Activated T-cell treated with anti-CD3 and anti-CD28 coated beads, Interleukin-2, amount 50 U/mL, for 4 hours (primary cell): ENCODE measurements at regions not wholly inside any gene's neighbourhood (a gene's known extent, or its start where the extent isn't known, plus 50 kb on each side); places are given as distances from the start of the nearest gene placed in this dataset.
"Not testable (repeated sequence)": the region's sequence is repeated elsewhere in the genome, so short reads cannot be mapped to it uniquely, and the experiment has no call there.

Experiments
- ATAC-seq, 2 donors: fragments of 200-7000 bp; cut with Tn5 transposase; one replicate each; pipeline ENCODE4 v1.10.0; 2021
- DNase-seq: peaks from one replicate; pipeline ENCODE4 v3.0.0-alpha.2; 2020
- H3K27me3 Mint-ChIP-seq: one replicate; pipeline ENCODE4 v1.8.0; 2021; ENCODE audit warnings: low read depth, mixed read lengths
- H3K36me3 Mint-ChIP-seq: one replicate; pipeline ENCODE4 v1.8.0; 2022; ENCODE audit warnings: mixed read lengths; ENCODE audit not compliant: insufficient read depth
- H3K4me1 Mint-ChIP-seq: one replicate; pipeline ENCODE4 v1.8.0; 2021; ENCODE audit warnings: low read depth, mixed read lengths
- H3K4me3 Mint-ChIP-seq: one replicate; pipeline ENCODE4 v1.8.0; 2021; ENCODE audit warnings: mild to moderate bottlenecking, moderate library complexity, mixed read lengths
- H3K9me3 Mint-ChIP-seq: one replicate; pipeline ENCODE4 v1.8.0; 2021; ENCODE audit warnings: mixed read lengths

DNA sequence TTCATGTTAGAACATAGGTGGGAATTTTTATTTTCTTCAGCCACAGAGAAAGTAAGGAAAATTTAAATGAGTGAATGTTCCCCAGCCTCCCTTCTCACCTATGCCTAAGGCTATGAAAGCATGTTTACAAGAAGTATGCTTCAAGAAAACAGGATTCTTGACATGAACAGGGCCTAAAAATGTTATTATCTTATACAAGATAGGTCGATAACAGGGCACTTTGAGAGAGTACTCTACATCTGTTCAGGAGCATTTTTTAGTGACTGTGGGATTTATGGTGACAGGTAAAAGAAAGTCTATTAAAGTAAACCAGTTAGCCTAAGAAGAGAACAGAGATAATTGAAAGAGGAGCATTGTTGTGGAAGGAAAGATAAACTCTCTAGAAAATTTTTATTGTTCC, 222.9 kb upstream of the DAAM1 start:
- H3K9me3 Mint-ChIP-seq: no peaks in the 10 kb centered on the region
- no peak for ATAC-seq
- no peak overlapping the region for H3K4me3 Mint-ChIP-seq

DNA sequence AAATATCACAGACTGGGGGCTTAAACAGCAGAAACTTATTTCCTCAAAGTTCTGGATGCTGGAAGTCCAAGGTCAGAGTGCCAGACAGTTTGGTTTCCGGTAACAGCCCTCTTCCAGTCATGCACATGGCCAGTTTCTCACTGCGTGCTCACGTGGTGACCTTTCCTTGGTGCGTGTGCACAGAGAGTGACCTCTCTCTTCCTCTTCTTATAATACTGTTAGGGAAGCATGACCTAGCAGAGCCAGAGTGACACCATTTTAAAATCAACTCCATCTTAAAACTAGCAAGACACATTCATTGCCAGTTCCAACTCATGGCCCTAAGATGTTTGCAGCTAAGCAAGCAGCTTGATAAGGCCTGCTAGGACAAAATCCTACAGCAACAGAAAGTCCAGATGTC, 221.5 kb upstream of the DAAM1 start:
- Mint-ChIP-seq H3K4me3 (no peak overlapping the region), H3K4me1 (no peaks in the 10 kb centered on the region), H3K9me3 (no peaks in the 10 kb centered on the region), H3K36me3 (no peaks in the 10 kb centered on the region), H3K27me3 (peaks cover 3% of the 10 kb centered on the region)
- no peak for ATAC-seq
- no peak for DNase-seq

More for the DNA sequence above, 222.9 kb upstream of the DAAM1 start:
- Mint-ChIP-seq H3K4me1 (no peaks in the 10 kb centered on the region), H3K27me3 (peaks cover 3% of the 10 kb centered on the region), H3K36me3 (no peaks in the 10 kb centered on the region)
- DNase-seq: no peak

DNA sequence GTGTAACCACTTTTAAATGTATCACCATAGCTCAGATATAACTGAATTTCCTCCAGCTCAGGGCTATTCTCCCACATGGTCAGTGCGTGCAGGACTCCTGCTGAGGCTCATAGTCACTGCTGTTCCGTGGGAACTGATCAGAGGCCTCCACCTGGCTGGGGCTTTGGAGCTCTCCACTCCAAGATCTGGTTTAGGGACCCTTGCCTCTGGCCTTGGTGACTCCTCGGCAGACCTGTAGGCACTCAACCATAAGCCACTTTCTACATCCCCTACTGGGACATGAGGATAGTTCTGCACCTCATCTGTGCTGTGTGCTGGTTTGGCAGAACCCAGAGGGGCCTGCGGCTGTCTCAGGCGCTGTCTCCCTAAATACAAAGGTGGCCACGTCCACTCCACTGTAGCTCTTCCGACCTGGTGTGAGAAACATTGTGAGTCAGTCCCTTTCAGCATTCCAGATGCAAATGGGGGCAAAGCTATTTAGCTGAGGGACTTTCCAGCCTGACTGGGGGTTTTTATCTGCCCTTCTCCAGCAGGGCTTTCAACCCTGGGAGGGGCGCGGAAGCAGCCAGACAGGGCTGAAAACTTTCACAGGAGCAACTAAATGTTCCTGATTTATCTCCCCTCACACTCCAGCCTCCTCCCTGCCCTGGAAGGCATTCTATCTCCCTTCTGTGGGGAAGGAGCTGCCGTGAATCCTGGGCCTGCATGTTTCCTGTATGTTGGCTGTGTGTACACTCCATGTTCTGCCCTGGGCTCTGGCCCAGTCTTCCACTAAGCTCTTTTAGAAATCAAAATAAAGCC, 218.3 kb upstream of the DAAM1 start:
- H3K4me3 Mint-ChIP-seq: no peak overlapping the region
- DNase-seq: no peak
- no peaks in the 10 kb centered on the region for H3K36me3 Mint-ChIP-seq
- no peaks in the 10 kb centered on the region for H3K9me3 Mint-ChIP-seq
- H3K27me3 Mint-ChIP-seq: no peaks in the 10 kb centered on the region
- no peak for ATAC-seq
- H3K4me1 Mint-ChIP-seq: no peaks in the 10 kb centered on the region

DNA sequence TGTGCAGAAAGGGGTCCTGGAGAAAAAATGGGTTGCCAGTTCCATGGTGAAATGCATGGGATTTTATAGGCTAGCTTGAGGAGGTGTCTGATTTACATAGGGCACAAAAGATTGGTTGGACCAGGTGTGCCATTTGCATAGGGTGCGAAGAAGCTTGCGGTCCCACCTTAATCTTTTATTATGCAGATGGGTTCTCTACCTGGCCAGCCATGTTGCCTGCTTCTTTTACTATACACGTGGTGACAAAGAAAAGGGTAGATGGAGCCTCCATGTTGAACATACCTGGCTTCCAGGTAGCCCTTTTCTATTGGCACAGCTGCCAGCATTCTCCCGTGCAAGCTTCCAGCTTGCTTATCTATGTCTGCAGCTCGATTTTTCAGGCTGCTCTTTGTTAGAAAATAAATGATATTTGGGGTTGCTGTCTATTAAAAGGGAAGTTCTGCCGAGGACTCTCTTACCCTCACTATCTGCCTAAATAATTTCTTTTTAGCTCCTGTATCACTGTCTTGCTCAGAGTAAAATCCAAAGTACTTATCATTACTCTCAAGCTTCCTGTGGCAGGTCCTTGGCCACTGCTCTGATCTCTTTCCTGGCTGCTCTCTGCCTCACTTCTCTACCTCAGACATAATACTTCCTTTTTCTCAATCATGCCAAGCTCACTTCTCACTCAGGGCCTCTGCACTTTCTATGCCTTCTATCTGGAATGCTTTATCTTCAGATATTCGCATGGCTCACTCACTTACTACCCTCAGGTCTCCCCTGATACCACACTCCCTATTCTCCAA, 216.0 kb upstream of the DAAM1 start:
- Mint-ChIP-seq H3K36me3 (no peaks in the 10 kb centered on the region), H3K4me1 (no peaks in the 10 kb centered on the region), H3K4me3 (no peak overlapping the region), H3K27me3 (no peaks in the 10 kb centered on the region), H3K9me3 (no peaks in the 10 kb centered on the region)
- ATAC-seq (no peak), DNase-seq (no peak)

DNA sequence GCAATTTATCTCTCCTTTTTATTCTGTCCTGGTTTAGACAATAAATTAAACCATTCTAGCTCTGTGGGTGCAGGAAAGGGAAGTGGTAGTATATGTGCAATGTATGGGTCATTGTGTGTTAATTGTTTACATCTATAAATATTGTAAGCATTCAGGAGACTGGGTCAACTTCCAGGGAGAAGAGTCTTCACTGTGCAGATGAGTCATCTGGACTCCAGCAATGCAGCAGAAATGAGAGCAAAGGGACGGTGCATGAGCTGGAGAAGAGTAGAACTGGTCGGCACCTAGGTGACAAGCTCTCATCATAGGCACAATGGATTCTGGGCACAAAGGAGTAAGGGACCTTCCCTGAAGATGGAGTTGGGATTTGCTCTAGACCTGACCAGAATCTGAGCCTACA, 211.1 kb upstream of the DAAM1 start:
- no peak for DNase-seq
- Mint-ChIP-seq H3K36me3 (no peaks in the 10 kb centered on the region), H3K9me3 (no peaks in the 10 kb centered on the region), H3K4me1 (no peaks in the 10 kb centered on the region), H3K4me3 (no peak overlapping the region), H3K27me3 (no peaks in the 10 kb centered on the region)
- ATAC-seq: no peak

DNA sequence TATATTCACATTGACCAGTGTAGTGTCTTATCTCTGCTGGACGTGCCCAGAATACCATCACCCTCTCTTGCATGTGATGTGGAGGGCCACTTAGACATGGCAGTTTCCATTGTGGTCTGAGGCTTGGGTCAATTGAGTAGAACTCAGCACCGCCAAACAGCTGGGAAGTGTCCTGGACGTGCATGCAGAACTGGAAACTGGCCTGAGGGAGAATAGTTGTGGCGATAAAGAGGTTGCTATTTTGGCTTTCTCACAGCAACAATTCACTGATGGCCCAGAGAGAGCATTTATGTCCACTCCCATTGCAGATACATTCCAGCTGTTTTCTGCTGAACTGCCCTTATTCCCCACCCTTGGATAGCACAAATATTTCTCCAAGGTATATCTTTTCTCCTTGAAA, 210.1 kb upstream of the DAAM1 start:
- H3K4me3 Mint-ChIP-seq: no peak overlapping the region
- H3K9me3 Mint-ChIP-seq: no peaks in the 10 kb centered on the region
- H3K27me3 Mint-ChIP-seq: no peaks in the 10 kb centered on the region
- no peak for DNase-seq
- no peaks in the 10 kb centered on the region for H3K36me3 Mint-ChIP-seq
- H3K4me1 Mint-ChIP-seq: no peaks in the 10 kb centered on the region
- ATAC-seq: no peak

DNA sequence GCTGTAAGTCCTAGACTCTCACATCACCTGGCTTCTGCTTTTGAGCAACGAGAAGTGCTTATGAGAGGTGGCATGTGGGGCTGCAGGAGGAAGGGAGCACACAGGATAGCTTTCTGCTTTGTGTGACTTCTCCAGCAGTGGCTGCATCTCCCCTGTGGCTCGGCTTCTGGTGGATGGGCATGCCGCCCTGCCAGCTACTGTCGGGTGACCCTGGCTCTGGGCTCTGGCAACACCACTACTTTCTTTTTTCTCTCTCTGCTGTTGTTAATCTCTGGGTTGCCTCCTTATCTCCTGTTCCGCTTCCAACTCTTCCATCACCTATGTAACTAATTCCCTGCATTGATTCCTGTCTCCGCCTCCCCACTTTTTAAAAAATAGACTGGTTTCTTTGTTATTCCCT, 209.1 kb upstream of the DAAM1 start:
- ATAC-seq (no peak), DNase-seq (no peak)
- no peaks in the 10 kb centered on the region for H3K27me3 Mint-ChIP-seq
- H3K36me3 Mint-ChIP-seq: no peaks in the 10 kb centered on the region
- H3K4me3 Mint-ChIP-seq: no peak overlapping the region
- H3K4me1 Mint-ChIP-seq: no peaks in the 10 kb centered on the region
- H3K9me3 Mint-ChIP-seq: no peaks in the 10 kb centered on the region

DNA sequence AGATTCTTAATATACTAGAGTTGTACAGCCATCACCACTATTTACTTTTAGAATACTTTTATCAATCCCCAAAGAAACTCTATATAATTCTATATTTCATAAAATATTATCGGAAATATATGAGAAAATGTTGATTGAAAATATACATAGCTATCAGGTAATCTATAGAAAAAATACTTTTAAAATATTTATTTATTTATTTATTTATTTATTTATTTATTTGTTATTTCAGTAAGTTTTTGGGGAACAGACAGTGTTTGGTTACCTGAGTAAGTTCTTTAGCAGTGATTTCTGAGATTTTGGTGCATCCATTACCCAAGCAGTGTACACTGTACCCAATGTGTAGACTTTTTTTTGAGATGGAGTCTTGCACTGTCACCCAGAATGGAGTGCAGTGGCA, 206.6 kb upstream of the DAAM1 start:
- no peak for ATAC-seq
- Mint-ChIP-seq H3K36me3 (no peaks in the 10 kb centered on the region), H3K9me3 (no peaks in the 10 kb centered on the region)

DNA sequence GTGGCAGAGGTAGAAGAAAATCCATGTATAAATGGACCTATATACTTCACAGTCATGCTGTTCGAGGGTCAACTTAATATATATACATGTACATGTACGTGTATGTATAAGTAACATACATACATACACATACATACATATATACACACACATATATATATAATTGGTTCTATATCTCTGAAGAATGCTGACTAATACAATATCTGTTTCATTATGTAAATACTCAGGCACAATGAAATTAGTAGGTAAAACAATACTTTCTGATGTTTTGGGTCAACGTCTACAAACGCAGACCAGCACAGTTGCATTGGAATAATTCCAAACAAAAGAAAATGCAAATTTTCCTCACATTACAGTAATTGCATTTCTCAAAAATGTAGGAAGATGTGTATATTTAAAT, 202.7 kb upstream of the DAAM1 start:
- DNase-seq: no peak
- Mint-ChIP-seq H3K4me1 (no peaks in the 10 kb centered on the region), H3K27me3 (no peaks in the 10 kb centered on the region), H3K36me3 (no peaks in the 10 kb centered on the region), H3K9me3 (peaks cover 3% of the 10 kb centered on the region), H3K4me3 (no peak overlapping the region)
- no peak for ATAC-seq

More for the DNA sequence above, 206.6 kb upstream of the DAAM1 start:
- Mint-ChIP-seq H3K4me3 (no peak overlapping the region), H3K4me1 (no peaks in the 10 kb centered on the region), H3K27me3 (no peaks in the 10 kb centered on the region)
- DNase-seq: no peak

DNA sequence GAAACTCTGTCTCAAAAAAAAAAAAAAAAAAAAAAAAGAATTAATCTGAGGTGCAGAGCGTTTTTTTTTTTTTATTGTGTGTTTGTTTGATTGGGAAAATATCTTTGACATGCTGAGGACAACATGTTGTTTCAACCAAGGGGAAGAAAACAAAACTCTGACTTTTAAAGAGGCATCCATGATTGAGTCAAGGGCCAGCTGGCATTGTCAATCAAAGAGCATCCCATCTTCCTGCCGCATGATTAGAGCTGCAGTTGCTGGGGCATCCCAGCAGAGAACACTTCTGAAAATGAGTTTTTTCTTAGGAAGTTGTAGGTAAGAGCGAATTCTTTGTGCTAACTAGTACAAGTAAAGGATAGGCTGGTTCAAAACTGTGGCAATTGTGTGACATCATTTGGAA, 200.9 kb upstream of the DAAM1 start:
- Mint-ChIP-seq H3K4me1 (no peaks in the 10 kb centered on the region), H3K36me3 (no peaks in the 10 kb centered on the region), H3K9me3 (peaks cover 3% of the 10 kb centered on the region), H3K27me3 (no peaks in the 10 kb centered on the region), H3K4me3 (no peak overlapping the region)
- no peak for ATAC-seq
- no peak for DNase-seq

DNA sequence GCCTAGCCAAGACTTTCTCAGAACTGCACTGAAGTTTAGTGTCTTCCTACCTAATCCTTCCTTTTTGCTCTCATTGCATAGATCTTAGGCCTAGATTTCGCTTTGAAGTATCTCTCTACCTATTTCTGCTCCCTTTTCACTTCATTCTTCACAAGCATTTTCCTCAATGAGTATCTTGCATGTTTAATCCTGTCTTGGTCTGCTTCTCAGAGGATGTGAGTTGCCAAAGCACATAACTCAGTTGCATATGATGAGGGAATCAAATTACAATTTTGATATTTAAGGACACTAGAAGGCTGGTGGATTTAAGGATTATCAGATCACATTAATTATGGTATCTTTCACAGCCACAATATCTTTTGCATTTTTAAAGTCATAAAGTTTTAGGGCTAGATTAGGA, 195.5 kb upstream of the DAAM1 start:
- no peak for ATAC-seq
- Mint-ChIP-seq H3K9me3 (peaks cover 9% of the 10 kb centered on the region), H3K27me3 (peaks cover 2% of the 10 kb centered on the region), H3K4me1 (no peaks in the 10 kb centered on the region), H3K36me3 (no peaks in the 10 kb centered on the region), H3K4me3 (no peak overlapping the region)
- no peak for DNase-seq

DNA sequence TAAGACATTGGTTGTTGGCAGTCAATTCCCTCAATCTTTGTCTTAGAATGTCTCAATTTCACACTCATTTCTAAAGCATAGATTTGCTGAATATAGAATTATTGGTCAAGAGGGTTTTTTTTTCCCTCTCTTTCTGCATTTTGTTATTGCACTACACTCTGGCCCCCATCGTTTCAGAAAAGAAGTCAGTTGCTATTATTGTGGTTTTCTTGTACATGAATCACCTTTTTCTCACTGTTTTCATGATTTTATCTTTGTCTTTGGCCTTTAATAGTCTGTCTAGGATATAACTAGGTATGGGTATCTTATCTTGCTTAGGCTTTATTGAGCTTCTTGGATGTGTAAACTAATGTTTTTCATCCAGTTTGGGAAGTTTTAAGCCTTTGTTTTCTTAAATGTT, 194.3 kb upstream of the DAAM1 start:
- DNase-seq: no peak
- peaks cover 9% of the 10 kb centered on the region for H3K9me3 Mint-ChIP-seq
- H3K4me3 Mint-ChIP-seq: no peak overlapping the region
- ATAC-seq: no peak
- H3K4me1 Mint-ChIP-seq: no peaks in the 10 kb centered on the region
- H3K36me3 Mint-ChIP-seq: no peaks in the 10 kb centered on the region
- peaks cover 2% of the 10 kb centered on the region for H3K27me3 Mint-ChIP-seq

DNA sequence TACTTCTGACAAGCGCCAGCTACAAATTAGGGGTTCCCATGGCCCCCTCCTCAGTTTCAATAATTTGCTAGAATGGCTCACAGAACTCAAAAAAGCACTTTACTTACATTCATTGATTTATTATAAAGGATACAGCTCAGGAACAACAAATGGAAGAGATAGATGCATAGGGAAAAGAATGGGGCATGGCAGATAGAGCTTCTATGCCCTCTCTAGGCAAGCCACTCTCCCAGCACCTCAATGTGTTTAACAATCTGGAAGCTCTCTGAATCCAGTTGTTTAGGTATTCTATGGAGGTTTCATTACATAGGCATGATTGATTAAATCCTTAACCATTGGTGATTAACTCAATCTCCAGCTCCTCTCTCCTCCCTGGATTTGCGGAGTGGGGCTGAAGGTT, 184.5 kb upstream of the DAAM1 start:
- peaks cover 9% of the 10 kb centered on the region for H3K9me3 Mint-ChIP-seq
- no peak overlapping the region for H3K4me3 Mint-ChIP-seq
- no peaks in the 10 kb centered on the region for H3K36me3 Mint-ChIP-seq
- H3K4me1 Mint-ChIP-seq: no peaks in the 10 kb centered on the region
- no peak for ATAC-seq
- no peak for DNase-seq
- H3K27me3 Mint-ChIP-seq: peaks cover 6% of the 10 kb centered on the region

DNA sequence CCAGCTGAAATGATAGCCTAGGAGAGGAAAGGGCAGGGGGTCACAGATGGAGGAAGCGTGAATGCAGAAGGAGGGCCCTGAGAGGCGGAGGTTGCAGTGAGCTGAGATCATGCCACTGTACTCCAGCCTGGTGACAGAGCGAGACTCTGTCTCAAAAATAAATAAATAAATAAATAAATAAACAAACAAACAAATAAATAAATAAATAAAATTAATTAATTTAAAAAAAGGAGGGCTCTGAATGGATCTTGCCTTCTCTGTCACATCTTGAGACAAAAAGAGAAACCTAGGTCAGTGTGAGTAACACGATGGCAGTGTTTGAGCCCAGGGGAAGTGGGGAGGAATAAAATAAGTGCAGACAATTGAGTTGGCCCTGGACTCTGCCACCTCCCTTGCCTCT, 182.3 kb upstream of the DAAM1 start:
- peaks cover 20% of the 10 kb centered on the region for H3K9me3 Mint-ChIP-seq
- H3K36me3 Mint-ChIP-seq, H3K4me1 Mint-ChIP-seq, H3K4me3 Mint-ChIP-seq, DNase-seq, ATAC-seq, H3K27me3 Mint-ChIP-seq: not testable (repeated sequence)

DNA sequence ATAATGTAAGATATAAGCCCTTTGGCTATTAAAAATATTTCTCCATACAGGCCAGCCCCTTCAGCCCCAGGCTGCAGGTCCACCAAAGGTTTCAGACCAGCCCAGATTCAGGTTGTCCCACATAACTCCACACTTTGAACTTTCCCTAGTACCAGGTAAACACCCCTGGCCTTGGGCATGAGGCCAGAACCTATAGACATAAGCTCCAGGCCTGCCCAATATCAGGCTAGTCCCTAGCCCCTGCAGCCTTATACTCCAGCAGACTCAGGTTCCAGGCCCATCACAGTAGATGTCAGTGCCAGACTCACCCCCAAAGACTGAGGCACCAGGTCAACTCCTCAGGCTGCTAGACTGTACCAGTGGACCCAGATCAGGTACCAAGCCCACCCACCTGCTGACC, 178.5 kb upstream of the DAAM1 start:
- DNase-seq: no peak

More for the DNA sequence above, 178.5 kb upstream of the DAAM1 start:
- Mint-ChIP-seq H3K36me3 (no peaks in the 10 kb centered on the region), H3K4me3 (no peak overlapping the region), H3K9me3 (peaks cover 36% of the 10 kb centered on the region), H3K4me1 (no peaks in the 10 kb centered on the region), H3K27me3 (peaks cover 5% of the 10 kb centered on the region)
- ATAC-seq: no peak
